ENCODE measurements at regions not wholly inside any gene's neighbourhood (a gene's known extent, or its start where the extent isn't known, plus 50 kb on each side); places are given as distances from the start of the nearest gene placed in this dataset.

GRCh38 chrX:149992918-149993317 lies 54.6 kb upstream of the EOLA2 start:
- no peak for DNase-seq

GRCh38 chrX:149993989-149994388 lies 55.7 kb upstream of the EOLA2 start:
- no peak for DNase-seq

- DNase-seq, result no peak
These were observed 58.2 kb upstream of the EOLA2 start for GRCh38 chrX:149996515-149996914.

- no peak for DNase-seq
These were observed 66.7 kb upstream of the EOLA2 start for GRCh38 chrX:150005027-150005426.

- no peak for DNase-seq
These were observed 69.1 kb upstream of the EOLA2 start for GRCh38 chrX:150007356-150007755.

GRCh38 chrX:150012647-150013381 lies 74.5 kb upstream of the EOLA2 start:
- DNase-seq, result no peak

GRCh38 chrX:150014525-150014924 lies 76.2 kb upstream of the EOLA2 start:
- DNase-seq, result no peak

- DNase-seq, result no peak
These were observed 79.6 kb upstream of the EOLA2 start for GRCh38 chrX:150017868-150018267.

- DNase-seq, result no peak
These were observed 80.7 kb upstream of the EOLA2 start for GRCh38 chrX:150018931-150019361.

- no peak for DNase-seq
These were observed 90.4 kb upstream of the EOLA2 start for GRCh38 chrX:150028692-150029091.

GRCh38 chrX:150032742-150033141 lies 94.5 kb upstream of the EOLA2 start:
- DNase-seq, result peak in 1 of 2 experiments; percentile 41

GRCh38 chrX:150034788-150035187 lies 96.5 kb upstream of the EOLA2 start:
- no peak for DNase-seq

- DNase-seq, result peak in 1 of 2 experiments; percentile 68
These were observed 97.2 kb upstream of the EOLA2 start for GRCh38 chrX:150035531-150035930.

- DNase-seq, result no peak
These were observed 97.9 kb upstream of the EOLA2 start for GRCh38 chrX:150036181-150036580.

GRCh38 chrX:150036641-150037040 lies 98.3 kb upstream of the EOLA2 start:
- DNase-seq, result no peak

- DNase-seq, result no peak
These were observed 98.8 kb upstream of the EOLA2 start for GRCh38 chrX:150037041-150037440.

- DNase-seq, result no peak
These were observed 100.0 kb upstream of the EOLA2 start for GRCh38 chrX:150038315-150038714.

- no peak for DNase-seq
These were observed 100.8 kb upstream of the EOLA2 start for GRCh38 chrX:150038986-150039599.

GRCh38 chrX:150041208-150041607 lies 102.9 kb upstream of the EOLA2 start:
- no peak for DNase-seq

- no peak for DNase-seq
These were observed 106.3 kb upstream of the EOLA2 start for GRCh38 chrX:150044556-150044955.

GRCh38 chrX:150047818-150048217 lies 109.5 kb upstream of the EOLA2 start:
- DNase-seq, result no peak

- no peak for DNase-seq
These were observed 111.4 kb upstream of the EOLA2 start for GRCh38 chrX:150049647-150050046.

- no peak for DNase-seq
These were observed 112.1 kb upstream of the EOLA2 start for GRCh38 chrX:150050387-150050786.

- no peak for DNase-seq
These were observed 112.8 kb upstream of the EOLA2 start for GRCh38 chrX:150051096-150051495.

GRCh38 chrX:150052226-150052625 lies 113.9 kb upstream of the EOLA2 start:
- DNase-seq, result peak in 1 of 2 experiments; percentile 42
